SKM-1 treated with dmso at 0.1 percent for 144 hours (cell line): ENCODE measurements at regions not wholly inside any gene's neighbourhood (a gene's known extent, or its start where the extent isn't known, plus 50 kb on each side); places are given as distances from the start of the nearest gene placed in this dataset.

Experiments used
- DNase-seq: peaks from one replicate; lab custom pipeline; 2025; ENCODE audit not compliant: unreplicated experiment; lab: John Stamatoyannopoulos, UW

GRCh38 chr17:79296243-79296642, 221.6 kb downstream of the ENGASE start:
- DNase-seq: no peak

- DNase-seq: no peak
Measured at GRCh38 chr17:79295307-79295706, 220.7 kb downstream of the ENGASE start.

GRCh38 chr17:79294459-79295071, 219.9 kb downstream of the ENGASE start:
- DNase-seq: no peak

- DNase-seq: no peak
Measured at GRCh38 chr17:79292501-79292900, 217.9 kb downstream of the ENGASE start.

GRCh38 chr17:79291391-79291790, 216.8 kb downstream of the ENGASE start:
- DNase-seq: no peak

- no peak for DNase-seq
Measured at GRCh38 chr17:79290726-79291125, 216.1 kb downstream of the ENGASE start.

GRCh38 chr17:79288950-79289349, 214.3 kb downstream of the ENGASE start:
- no peak for DNase-seq

GRCh38 chr17:79286440-79286839, 211.8 kb downstream of the ENGASE start:
- no peak for DNase-seq

- no peak for DNase-seq
Measured at GRCh38 chr17:79285973-79286372, 211.3 kb downstream of the ENGASE start.

- DNase-seq: no peak
Measured at GRCh38 chr17:79282294-79282693, 207.7 kb downstream of the ENGASE start.

- DNase-seq: no peak
Measured at GRCh38 chr17:79281803-79282202, 207.2 kb downstream of the ENGASE start.

- no peak for DNase-seq
Measured at GRCh38 chr17:79280866-79281572, 206.4 kb downstream of the ENGASE start.

GRCh38 chr17:79280010-79280409, 205.4 kb downstream of the ENGASE start:
- DNase-seq: no peak

- no peak for DNase-seq
Measured at GRCh38 chr17:79279320-79279719, 204.7 kb downstream of the ENGASE start.

GRCh38 chr17:79276821-79277220, 202.2 kb downstream of the ENGASE start:
- no peak for DNase-seq

GRCh38 chr17:79273660-79274059, 199.0 kb downstream of the ENGASE start:
- DNase-seq: no peak

GRCh38 chr17:79272666-79273219, 198.1 kb downstream of the ENGASE start:
- DNase-seq: no peak

- no peak for DNase-seq
Measured at GRCh38 chr17:79272220-79272619, 197.6 kb downstream of the ENGASE start.

- DNase-seq: no peak
Measured at GRCh38 chr17:79269620-79270019, 195.0 kb downstream of the ENGASE start.

- no peak for DNase-seq
Measured at GRCh38 chr17:79263191-79263590, 188.6 kb downstream of the ENGASE start.

- no peak for DNase-seq
Measured at GRCh38 chr17:79262624-79263023, 188.0 kb downstream of the ENGASE start.

- DNase-seq: no peak
Measured at GRCh38 chr17:79261355-79262072, 186.9 kb downstream of the ENGASE start.
